ENCODE measurements at regions not wholly inside any gene's neighbourhood (a gene's known extent, or its start where the extent isn't known, plus 50 kb on each side); places are given as distances from the start of the nearest gene placed in this dataset.

DNA sequence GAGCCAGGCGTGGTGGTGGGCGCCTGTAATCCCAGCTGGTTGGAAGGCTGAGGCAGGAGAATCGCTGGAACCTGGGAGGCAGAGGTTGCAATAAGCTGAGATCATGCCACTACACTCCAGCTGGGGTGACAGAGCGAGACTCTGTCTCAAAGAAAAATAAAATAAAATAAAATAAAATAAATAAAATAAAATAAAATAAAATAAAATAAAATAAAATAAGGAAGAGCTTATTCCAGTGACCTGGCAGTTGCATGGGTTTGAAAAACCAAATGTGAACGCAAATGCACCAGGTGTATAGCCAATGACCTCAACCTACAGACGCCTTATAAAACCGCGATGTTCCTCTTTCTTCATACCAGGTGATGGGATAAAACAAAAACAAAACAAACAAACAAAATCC lies 995.7 kb downstream of the TYW1 start:
- POLR2A ChIA-PET (ENCODE audit: unreplicated experiment) = no interaction called here
- TF ChIP-seq, protein P1, sequence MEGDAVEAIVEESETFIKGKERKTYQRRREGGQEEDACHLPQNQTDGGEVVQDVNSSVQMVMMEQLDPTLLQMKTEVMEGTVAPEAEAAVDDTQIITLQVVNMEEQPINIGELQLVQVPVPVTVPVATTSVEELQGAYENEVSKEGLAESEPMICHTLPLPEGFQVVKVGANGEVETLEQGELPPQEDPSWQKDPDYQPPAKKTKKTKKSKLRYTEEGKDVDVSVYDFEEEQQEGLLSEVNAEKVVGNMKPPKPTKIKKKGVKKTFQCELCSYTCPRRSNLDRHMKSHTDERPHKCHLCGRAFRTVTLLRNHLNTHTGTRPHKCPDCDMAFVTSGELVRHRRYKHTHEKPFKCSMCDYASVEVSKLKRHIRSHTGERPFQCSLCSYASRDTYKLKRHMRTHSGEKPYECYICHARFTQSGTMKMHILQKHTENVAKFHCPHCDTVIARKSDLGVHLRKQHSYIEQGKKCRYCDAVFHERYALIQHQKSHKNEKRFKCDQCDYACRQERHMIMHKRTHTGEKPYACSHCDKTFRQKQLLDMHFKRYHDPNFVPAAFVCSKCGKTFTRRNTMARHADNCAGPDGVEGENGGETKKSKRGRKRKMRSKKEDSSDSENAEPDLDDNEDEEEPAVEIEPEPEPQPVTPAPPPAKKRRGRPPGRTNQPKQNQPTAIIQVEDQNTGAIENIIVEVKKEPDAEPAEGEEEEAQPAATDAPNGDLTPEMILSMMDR (conservative IDR thresholded peaks at IDR 0.05; ENCODE audit: low read depth, low read length) = no peak
- TF ChIP-seq EZH2 (IDR thresholded peaks at IDR 0.05; ENCODE audit: low read length, unreplicated experiment) (no peak), EZH2phosphoT487 (IDR thresholded peaks at IDR 0.05; ENCODE audit: borderline replicate concordance, low read length) (no peak)
- H3K4me2 ChIP-seq (ENCODE audit: low read length) = no peak overlapping the region
- H3K4me3 ChIP-seq (ENCODE audit: low read length) = no peak overlapping the region
- no peaks in the 10 kb centered on the region for H3K27me3 ChIP-seq (ENCODE audit: low read length)
- BruUV-seq (replicated peaks) = no TSS peak
- intact Hi-C loops (cut with micrococcal nuclease) = no loop called here
- no peak overlapping the region for H3K9ac ChIP-seq (ENCODE audit: low read length)
- no peak overlapping the region for H2AFZ ChIP-seq (ENCODE audit: low read length)
- H3F3A ChIP-seq (ENCODE audit: low read length, unreplicated experiment) = no peaks in the 10 kb centered on the region
- ATAC-seq (no peak), DNase-seq (no peak)
- H3K4me1 ChIP-seq (ENCODE audit: insufficient read depth, low read length) = no peaks in the 10 kb centered on the region
- no peaks in the 10 kb centered on the region for H3K9me3 ChIP-seq (ENCODE audit: low read length)
- no peak overlapping the region for H3K27ac ChIP-seq (ENCODE audit: low read length)
- no peaks in the 10 kb centered on the region for H4K20me1 ChIP-seq (ENCODE audit: low read length)
- H3K9me2 ChIP-seq (replicated peaks; ENCODE audit: low read length) = no peaks in the 10 kb centered on the region
- H3K36me3 ChIP-seq (ENCODE audit: low read depth, low read length) = no peaks in the 10 kb centered on the region
- CTCF ChIA-PET = no interaction called here
- no peaks in the 10 kb centered on the region for H3K79me2 ChIP-seq (ENCODE audit: low read length)

GRCh38 chr7:68005992-68006391 lies 1009.4 kb downstream of the TYW1 start:
- BruUV-seq (replicated peaks) = no TSS peak
- H3K9me2 ChIP-seq (replicated peaks; ENCODE audit: low read length) = no peaks in the 10 kb centered on the region
- no peak overlapping the region for H3K4me3 ChIP-seq (ENCODE audit: low read length)
- no peak overlapping the region for H2AFZ ChIP-seq (ENCODE audit: low read length)
- intact Hi-C loops (cut with micrococcal nuclease) = no loop called here
- no peak for ATAC-seq
- ChIA-PET POLR2A (ENCODE audit: unreplicated experiment) (no interaction called here), CTCF (no interaction called here)
- no peak overlapping the region for H3K9ac ChIP-seq (ENCODE audit: low read length)
- H3K79me2 ChIP-seq (ENCODE audit: low read length) = no peaks in the 10 kb centered on the region
- H3K9me3 ChIP-seq (ENCODE audit: low read length) = no peaks in the 10 kb centered on the region
- TF ChIP-seq, protein P1 (conservative IDR thresholded peaks at IDR 0.05; ENCODE audit: low read depth, low read length) = no peak
- TF ChIP-seq EZH2 (IDR thresholded peaks at IDR 0.05; ENCODE audit: low read length, unreplicated experiment) = no peak
- no peak for TF ChIP-seq EZH2phosphoT487 (IDR thresholded peaks at IDR 0.05; ENCODE audit: borderline replicate concordance, low read length)
- H4K20me1 ChIP-seq (ENCODE audit: low read length) = no peaks in the 10 kb centered on the region
- no peaks in the 10 kb centered on the region for H3K36me3 ChIP-seq (ENCODE audit: low read depth, low read length)
- H3K27ac ChIP-seq (ENCODE audit: low read length) = no peak overlapping the region
- H3K4me1 ChIP-seq (ENCODE audit: insufficient read depth, low read length) = no peaks in the 10 kb centered on the region
- H3K27me3 ChIP-seq (ENCODE audit: low read length) = no peaks in the 10 kb centered on the region
- H3F3A ChIP-seq (ENCODE audit: low read length, unreplicated experiment) = no peaks in the 10 kb centered on the region
- H3K4me2 ChIP-seq (ENCODE audit: low read length) = no peak overlapping the region
- no peak for DNase-seq

DNA sequence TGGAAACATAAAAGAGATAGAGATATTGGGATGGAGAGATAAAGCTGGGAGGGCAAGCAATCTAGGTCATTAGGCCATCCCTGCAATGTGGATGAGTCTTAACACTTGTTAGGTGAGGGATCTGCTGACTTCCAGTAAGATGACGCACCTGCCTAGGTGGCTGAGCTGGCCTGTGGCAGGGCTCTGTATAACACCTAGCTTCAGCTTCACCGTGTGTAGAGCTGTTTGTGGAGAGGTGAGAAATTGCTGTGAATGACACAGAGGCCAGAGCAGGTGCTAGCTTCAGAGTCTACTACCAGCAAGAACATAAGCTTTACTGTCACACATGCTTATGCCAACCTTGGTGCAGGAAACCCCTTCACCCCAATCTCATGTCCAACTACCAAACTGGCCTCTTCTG lies 1010.0 kb downstream of the TYW1 start:
- no peak overlapping the region for H3K27ac ChIP-seq (ENCODE audit: low read length)
- BruUV-seq (replicated peaks) = no TSS peak
- H3K4me1 ChIP-seq (ENCODE audit: insufficient read depth, low read length) = no peaks in the 10 kb centered on the region
- intact Hi-C loops (cut with micrococcal nuclease) = no loop called here
- H3F3A ChIP-seq (ENCODE audit: low read length, unreplicated experiment) = no peaks in the 10 kb centered on the region
- ATAC-seq (no peak), DNase-seq (no peak)
- H2AFZ ChIP-seq (ENCODE audit: low read length) = no peak overlapping the region
- no peaks in the 10 kb centered on the region for H3K27me3 ChIP-seq (ENCODE audit: low read length)
- H4K20me1 ChIP-seq (ENCODE audit: low read length) = no peaks in the 10 kb centered on the region
- TF ChIP-seq EZH2 (IDR thresholded peaks at IDR 0.05; ENCODE audit: low read length, unreplicated experiment) = no peak
- no peak for TF ChIP-seq EZH2phosphoT487 (IDR thresholded peaks at IDR 0.05; ENCODE audit: borderline replicate concordance, low read length)
- TF ChIP-seq, protein P1 (conservative IDR thresholded peaks at IDR 0.05; ENCODE audit: low read depth, low read length) = no peak
- H3K9ac ChIP-seq (ENCODE audit: low read length) = no peak overlapping the region
- POLR2A ChIA-PET (ENCODE audit: unreplicated experiment) = no interaction called here
- no peaks in the 10 kb centered on the region for H3K36me3 ChIP-seq (ENCODE audit: low read depth, low read length)
- no peak overlapping the region for H3K4me2 ChIP-seq (ENCODE audit: low read length)
- no peak overlapping the region for H3K4me3 ChIP-seq (ENCODE audit: low read length)
- H3K9me3 ChIP-seq (ENCODE audit: low read length) = no peaks in the 10 kb centered on the region
- CTCF ChIA-PET = no interaction called here
- no peaks in the 10 kb centered on the region for H3K79me2 ChIP-seq (ENCODE audit: low read length)
- no peaks in the 10 kb centered on the region for H3K9me2 ChIP-seq (replicated peaks; ENCODE audit: low read length)
